Lower lobe of right lung (tissue), 2 donors: ENCODE measurements at regions not wholly inside any gene's neighbourhood (a gene's known extent, or its start where the extent isn't known, plus 50 kb on each side); places are given as distances from the start of the nearest gene placed in this dataset.

Experiments
- ATAC-seq, 2 donors: fragments of 200-7000 bp; cut with Tn5 transposase; one replicate each; pipeline ENCODE4 v1.9.1; 2020 to 2022; ENCODE audit warnings: mild to moderate bottlenecking in 2 of 2, moderate library complexity in 2 of 2
- DNase-seq: peaks from one replicate; pipeline ENCODE4 v3.0.0-alpha.2; 2020
- H3K27ac ChIP-seq: fragments of 200-600 bp; one replicate; pipeline ENCODE4 v1.8.0; 2022
- H3K27me3 ChIP-seq: fragments of 200-600 bp; one replicate; pipeline ENCODE4 v1.8.0; 2022; ENCODE audit warnings: low read depth
- H3K36me3 ChIP-seq: fragments of 200-600 bp; one replicate; pipeline ENCODE4 v1.8.0; 2022; ENCODE audit warnings: mild to moderate bottlenecking
- H3K4me1 ChIP-seq: fragments of 200-600 bp; one replicate; pipeline ENCODE4 v1.8.0; 2022
- H3K4me3 ChIP-seq: fragments of 200-600 bp; one replicate; pipeline ENCODE4 v1.8.0; 2022; ENCODE audit warnings: mild to moderate bottlenecking
- H3K9me3 ChIP-seq: fragments of 200-600 bp; one replicate; pipeline ENCODE4 v1.8.0; 2022
- CTCF ChIP-seq: fragments of 200-600 bp; IDR thresholded peaks from one replicate; pipeline ENCODE4 v1.8.0; 2022; ENCODE audit warnings: antibody characterized with exemption, mild to moderate bottlenecking
- intact Hi-C: fragments of 100-400 bp; cut with DNase I; formaldehyde crosslinking; loops from one replicate; pipeline ENCODE4 v1.11.0; 2022
- donor health status: DM: no; HTN: yes; CAD: no; lungs with severe emphysema.

GRCh38 chr5:18333841-18334240 is 699.6 kb downstream of the TAF11L14 start:
- no peaks in the 10 kb centered on the region for H3K9me3 ChIP-seq
- H3K27me3 ChIP-seq = no peaks in the 10 kb centered on the region
- no peaks in the 10 kb centered on the region for H3K36me3 ChIP-seq
- no peaks in the 10 kb centered on the region for H3K4me1 ChIP-seq
- no peak overlapping the region for H3K4me3 ChIP-seq
- no peak for ATAC-seq
- TF ChIP-seq CTCF = no peak
- intact Hi-C loops = no loop called here
- H3K27ac ChIP-seq = no peak overlapping the region
- no peak for DNase-seq

- DNase-seq (no peak), ATAC-seq (no peak)
- no peak for TF ChIP-seq CTCF
- Histone ChIP-seq H3K36me3 (no peaks in the 10 kb centered on the region), H3K4me1 (no peaks in the 10 kb centered on the region), H3K9me3 (no peaks in the 10 kb centered on the region), H3K27ac (no peak overlapping the region), H3K27me3 (no peaks in the 10 kb centered on the region), H3K4me3 (no peak overlapping the region)
- intact Hi-C loops = no loop called here
Measured at GRCh38 chr5:18334949-18335348, 700.7 kb downstream of the TAF11L14 start.

GRCh38 chr5:18354828-18355227 is 720.6 kb downstream of the TAF11L14 start:
- Histone ChIP-seq H3K36me3 (no peaks in the 10 kb centered on the region), H3K27ac (no peak overlapping the region), H3K9me3 (no peaks in the 10 kb centered on the region), H3K27me3 (no peaks in the 10 kb centered on the region), H3K4me3 (no peak overlapping the region), H3K4me1 (no peaks in the 10 kb centered on the region)
- DNase-seq (no peak), ATAC-seq (no peak)
- no peak for TF ChIP-seq CTCF
- intact Hi-C loops = no loop called here

GRCh38 chr5:18357486-18357885 is 723.2 kb downstream of the TAF11L14 start:
- H3K27me3 ChIP-seq = no peaks in the 10 kb centered on the region
- no peak for TF ChIP-seq CTCF
- H3K4me1 ChIP-seq = no peaks in the 10 kb centered on the region
- no peak for ATAC-seq
- H3K4me3 ChIP-seq = no peak overlapping the region
- H3K36me3 ChIP-seq = no peaks in the 10 kb centered on the region
- intact Hi-C loops = no loop called here
- no peaks in the 10 kb centered on the region for H3K9me3 ChIP-seq
- H3K27ac ChIP-seq = no peak overlapping the region
- DNase-seq = no peak

GRCh38 chr5:18366234-18366633 is 732.0 kb downstream of the TAF11L14 start:
- no peaks in the 10 kb centered on the region for H3K4me1 ChIP-seq
- no peak overlapping the region for H3K4me3 ChIP-seq
- no peaks in the 10 kb centered on the region for H3K27me3 ChIP-seq
- ATAC-seq (no peak), DNase-seq (no peak)
- no peak for TF ChIP-seq CTCF
- intact Hi-C loops = no loop called here
- no peak overlapping the region for H3K27ac ChIP-seq
- no peaks in the 10 kb centered on the region for H3K36me3 ChIP-seq
- no peaks in the 10 kb centered on the region for H3K9me3 ChIP-seq

- no peak for TF ChIP-seq CTCF
- Histone ChIP-seq H3K36me3 (no peaks in the 10 kb centered on the region), H3K27me3 (no peaks in the 10 kb centered on the region), H3K4me3 (no peak overlapping the region), H3K27ac (no peak overlapping the region), H3K9me3 (no peaks in the 10 kb centered on the region), H3K4me1 (no peaks in the 10 kb centered on the region)
- DNase-seq = no peak
- intact Hi-C loops = no loop called here
- no peak for ATAC-seq
Measured at GRCh38 chr5:18370531-18370930, 736.3 kb downstream of the TAF11L14 start.
